H1 (cell line): ENCODE measurements at regions not wholly inside any gene's neighbourhood (a gene's known extent, or its start where the extent isn't known, plus 50 kb on each side); places are given as distances from the start of the nearest gene placed in this dataset.
"Not testable (repeated sequence)": the region's sequence is repeated elsewhere in the genome, so short reads cannot be mapped to it uniquely, and the experiment has no call there.

Experiments
- CTCF ChIA-PET: fragments of 300-600 bp; sonication (Branson Sonifier 250); formaldehyde crosslinking; loops from one replicate; lab custom pipeline; 2021; ENCODE audit not compliant: partially characterized antibody; lab: Charles Lee
- POLR2A ChIA-PET: fragments of 300-600 bp; sonication (Branson Sonifier 250); formaldehyde crosslinking; loops from one replicate; lab custom pipeline; 2021; ENCODE audit warnings: inconsistent platforms; ENCODE audit not compliant: partially characterized antibody; lab: Charles Lee
- DNase-seq, 2 experiments: peaks; one replicate each; pipeline versions ENCODE4 v3.0.0 to v3.0.0-alpha.2; 2010 to 2022; ENCODE audit warnings: low spot score in 2 of 2, low read depth in 1 of 2, mixed read lengths in 1 of 2
- FAIRE-seq: peaks from 2 replicates; lab custom pipeline; 2011; peaks lifted over from hg19 to GRCh38; lab: Jason Lieb, UNC
- H2AFZ ChIP-seq: 2 replicates; pipeline ENCODE4 v1.8.1; 2012; ENCODE audit warnings: low read length, inconsistent platforms
- H2AK5ac ChIP-seq: 2 replicates; pipeline ENCODE4 v1.6.1; 2013; ENCODE audit warnings: low read depth, low read length
- H2BK120ac ChIP-seq: replicated peaks from 2 replicates; pipeline ENCODE3; 2013; ENCODE audit warnings: low read depth, low read length, inconsistent platforms
- H2BK12ac ChIP-seq: 2 replicates; pipeline ENCODE4 v1.6.1; 2013; ENCODE audit warnings: low read depth, low read length
- H2BK15ac ChIP-seq: 2 replicates; pipeline ENCODE4 v1.6.1; 2013; ENCODE audit warnings: low read length
- H2BK20ac ChIP-seq: 2 replicates; pipeline ENCODE4 v1.6.1; 2013; ENCODE audit warnings: low read length
- H2BK5ac ChIP-seq: 2 replicates; pipeline ENCODE4 v1.6.1; 2013; ENCODE audit warnings: low read depth, low read length
- H3K14ac ChIP-seq: 2 replicates; pipeline ENCODE4 v1.6.1; 2013; ENCODE audit warnings: inconsistent platforms; ENCODE audit not compliant: insufficient read length
- H3K18ac ChIP-seq: 2 replicates; pipeline ENCODE4 v1.6.1; 2013; ENCODE audit warnings: low read length; ENCODE audit errors: extremely low read depth
- H3K23ac ChIP-seq: 2 replicates; pipeline ENCODE4 v1.6.1; 2013; ENCODE audit warnings: inconsistent platforms; ENCODE audit not compliant: insufficient read length
- H3K23me2 ChIP-seq: 2 replicates; pipeline ENCODE4 v1.6.1; 2013; ENCODE audit warnings: low read depth, low read length
- H3K27ac ChIP-seq: 2 replicates; pipeline ENCODE4 v1.6.1; 2011; ENCODE audit warnings: low read depth, low read length, inconsistent platforms
- H3K27me3 ChIP-seq, 4 experiments: replicated peaks in 1 of 4; 1 replicate in 1 of 4; 2 replicates in 3 of 4; pipeline versions ENCODE4 v1.6.1 to v1.8.1; 2011 to 2013; ENCODE audit warnings: low read length in 3 of 4, mild to moderate bottlenecking in 3 of 4, inconsistent platforms in 2 of 4, mixed read lengths in 2 of 4, moderate library complexity in 1 of 4; ENCODE audit not compliant: control insufficient read depth in 3 of 4, insufficient read depth in 3 of 4; ENCODE audit errors: extremely low read depth in 1 of 4
- H3K36me3 ChIP-seq, 4 experiments: 2 replicates each; pipeline versions ENCODE4 v1.6.1 to v1.8.1; 2011 to 2013; ENCODE audit warnings: mild to moderate bottlenecking in 4 of 4, low read length in 3 of 4, moderate library complexity in 2 of 4, control low read depth in 1 of 4, inconsistent platforms in 1 of 4; ENCODE audit not compliant: insufficient read depth in 4 of 4, control insufficient read depth in 2 of 4
- H3K4ac ChIP-seq: replicated peaks from 2 replicates; pipeline ENCODE3; 2013; ENCODE audit warnings: low read length, low read depth, mixed read lengths, inconsistent platforms; ENCODE audit not compliant: insufficient read length
- H3K4me1 ChIP-seq, 4 experiments: replicated peaks in 1 of 4; 1 replicate in 1 of 4; 2 replicates in 3 of 4; pipeline versions ENCODE4 v1.6.1 to v1.8.1; 2011 to 2013; ENCODE audit warnings: low read length in 3 of 4, inconsistent platforms in 2 of 4, mixed read lengths in 1 of 4; ENCODE audit not compliant: insufficient read depth in 4 of 4, control insufficient read depth in 3 of 4
- H3K4me2 ChIP-seq, 2 experiments: 2 replicates each; pipeline versions ENCODE4 v1.6.1 to v1.8.1; 2011 to 2013; ENCODE audit warnings: low read depth in 2 of 2, low read length in 2 of 2, control low read depth in 1 of 2, inconsistent platforms in 1 of 2, mild to moderate bottlenecking in 1 of 2; ENCODE audit not compliant: insufficient read depth in 1 of 2
- H3K4me3 ChIP-seq, 4 experiments: fragments of 200-600, 300-600 bp in 1 of 4; sonication (generic), shearing (Covaris generic), sonication (Bioruptor Twin) in 1 of 4; 2 replicates each; pipeline versions ENCODE4 v1.5.1 to v1.8.1; 2011 to 2016; ENCODE audit warnings: low read length in 4 of 4, low read depth in 3 of 4, control low read depth in 2 of 4, inconsistent platforms in 2 of 4, mild to moderate bottlenecking in 2 of 4, mixed read lengths in 1 of 4, moderate library complexity in 1 of 4; ENCODE audit not compliant: insufficient read depth in 2 of 4; ENCODE audit errors: extremely low read depth in 1 of 4
- H3K56ac ChIP-seq: replicated peaks from 2 replicates; pipeline ENCODE3; 2013; ENCODE audit warnings: low read depth, mild to moderate bottlenecking, mixed read lengths, low read length, inconsistent platforms; ENCODE audit not compliant: insufficient read length
- H3K79me1 ChIP-seq: 2 replicates; pipeline ENCODE4 v1.6.1; 2013; ENCODE audit warnings: low read depth, low read length, control low read depth
- H3K79me2 ChIP-seq, 2 experiments: 2 replicates each; pipeline versions ENCODE4 v1.6.1 to v1.8.1; 2012 to 2013; ENCODE audit warnings: low read length in 2 of 2, mild to moderate bottlenecking in 2 of 2, inconsistent platforms in 1 of 2; ENCODE audit not compliant: insufficient read depth in 2 of 2, control insufficient read depth in 1 of 2
- H3K9ac ChIP-seq, 4 experiments: replicated peaks in 1 of 4; 1 replicate in 1 of 4; 2 replicates in 3 of 4; pipeline versions ENCODE4 v1.6.1 to v1.8.1; 2011 to 2013; ENCODE audit warnings: low read depth in 3 of 4, low read length in 3 of 4, control low read depth in 2 of 4, mild to moderate bottlenecking in 2 of 4, moderate library complexity in 2 of 4, inconsistent platforms in 1 of 4; ENCODE audit errors: extremely low read depth in 1 of 4
- H3K9me3 ChIP-seq, 2 experiments: 2 replicates each; pipeline versions ENCODE4 v1.6.1 to v1.8.1; 2012 to 2013; ENCODE audit warnings: mild to moderate bottlenecking in 2 of 2, moderate library complexity in 2 of 2, control low read depth in 1 of 2, inconsistent platforms in 1 of 2, low read depth in 1 of 2, low read length in 1 of 2, mixed read lengths in 1 of 2; ENCODE audit not compliant: insufficient read depth in 2 of 2
- H4K20me1 ChIP-seq, 2 experiments: replicated peaks in 1 of 2; 2 replicates each; pipeline versions ENCODE3 to v1.8.1; 2011 to 2013; ENCODE audit warnings: inconsistent platforms in 2 of 2, low read length in 2 of 2, mild to moderate bottlenecking in 1 of 2; ENCODE audit not compliant: insufficient read depth in 2 of 2, control insufficient read depth in 1 of 2
- H4K5ac ChIP-seq: 2 replicates; pipeline ENCODE4 v1.6.1; 2013; ENCODE audit warnings: low read length, low read depth, mixed read lengths, inconsistent platforms; ENCODE audit not compliant: insufficient read length
- H4K8ac ChIP-seq: 2 replicates; pipeline ENCODE4 v1.8.0; 2013; ENCODE audit warnings: mild to moderate bottlenecking, moderate library complexity, low read length, inconsistent platforms; ENCODE audit not compliant: insufficient read depth; ENCODE audit errors: extremely low read depth
- H4K91ac ChIP-seq: replicated peaks from 2 replicates; pipeline ENCODE3; 2013; ENCODE audit warnings: low read length, mixed read lengths, inconsistent platforms; ENCODE audit not compliant: insufficient read length
- WGBS, 2 experiments: shearing (Covaris generic) in 1 of 2; methylation state at CpG; one replicate each; pipeline versions ENCODE4 v1.1.6 to v1.1.7; 2013 to 2015; ENCODE audit warnings: low lambda C conversion rate in 2 of 2, mixed read lengths in 2 of 2, inconsistent platforms in 1 of 2, low coverage in 1 of 2, missing lambda C conversion rate in 1 of 2; ENCODE audit not compliant: insufficient replicate concordance in 2 of 2, insufficient coverage in 1 of 2, insufficient read length in 1 of 2; ENCODE audit errors: extremely low coverage in 1 of 2, missing lambda C conversion rate in 1 of 2; 5-methylcytosine and 5-hydroxymethylcytosine counted together

DNA sequence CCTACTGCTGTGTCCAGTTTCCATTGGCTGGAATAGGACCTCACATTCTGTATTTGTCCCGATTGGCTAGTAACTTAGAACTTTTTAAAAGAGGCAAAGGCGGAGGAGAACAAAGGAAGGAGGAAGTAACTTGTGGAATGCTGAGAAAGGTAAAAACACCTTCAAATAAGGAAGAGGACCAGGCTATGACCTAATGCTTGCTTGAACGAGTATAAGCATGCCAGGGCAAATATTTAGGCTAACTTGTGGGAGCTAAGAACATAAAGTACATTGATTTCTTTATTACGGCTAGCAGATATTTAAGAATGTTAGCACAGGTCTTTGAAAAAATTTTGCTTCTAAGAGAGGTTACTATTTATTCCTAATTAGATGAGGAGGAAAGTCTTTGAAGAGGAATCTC lies 214.5 kb upstream of the CENPE start:
- H3K23ac ChIP-seq, H4K5ac ChIP-seq, H3K18ac ChIP-seq, H3K27ac ChIP-seq, DNase-seq, H3K79me2 ChIP-seq, H3K79me1 ChIP-seq, H3K27me3 ChIP-seq, H3K9me3 ChIP-seq, H3K23me2 ChIP-seq, H3K4me3 ChIP-seq, H3K9ac ChIP-seq, H3K4me2 ChIP-seq, H2BK15ac ChIP-seq, H2BK5ac ChIP-seq, H4K91ac ChIP-seq, H2BK120ac ChIP-seq, H2BK12ac ChIP-seq, H3K4ac ChIP-seq, H3K56ac ChIP-seq, H2AFZ ChIP-seq, POLR2A ChIA-PET, H2BK20ac ChIP-seq, H3K14ac ChIP-seq, H3K36me3 ChIP-seq, H2AK5ac ChIP-seq, H3K4me1 ChIP-seq, H4K20me1 ChIP-seq, FAIRE-seq, H4K8ac ChIP-seq: not testable (repeated sequence)
- 80% methylated on average over 4 of the region's 4 CpGs; no CpG with 5 or more reads in 1 of the 2 experiments for WGBS, 2 experiments
- CTCF ChIA-PET: interaction anchor here (0.6 kb wide), 1 partner anchor 678 kb away, joined by 3 read pairs; no protein-coding TSS in a partner anchor
